AG09309 (cell line): ENCODE measurements at regions not wholly inside any gene's neighbourhood (a gene's known extent, or its start where the extent isn't known, plus 50 kb on each side); places are given as distances from the start of the nearest gene placed in this dataset.

ENCODE experiments used
- DNase-seq: peaks from one replicate; pipeline ENCODE4 v3.0.0-alpha.2; 2010; ENCODE audit warnings: low read depth
- H3K4me3 ChIP-seq: 2 replicates; pipeline ENCODE4 v1.5.1; 2011; ENCODE audit warnings: mild to moderate bottlenecking, low read depth, low read length, moderate library complexity; ENCODE audit not compliant: control insufficient read depth
- CTCF ChIP-seq: IDR thresholded peaks from 2 replicates; pipeline ENCODE4 v1.5.1; 2011; ENCODE audit warnings: mild to moderate bottlenecking, low read depth, low read length, inconsistent platforms; ENCODE audit not compliant: insufficient read depth, control insufficient read depth; ENCODE audit errors: missing control alignments

GRCh38 chr13:44117351-44117750 is 237.6 kb downstream of the LACC1 start:
- no peak overlapping the region for H3K4me3 ChIP-seq
- TF ChIP-seq CTCF: no peak
- DNase-seq: no peak

GRCh38 chr13:44117816-44118215 is 238.1 kb downstream of the LACC1 start:
- no peak for TF ChIP-seq CTCF
- DNase-seq: no peak
- H3K4me3 ChIP-seq: no peak overlapping the region

- no peak overlapping the region for H3K4me3 ChIP-seq
- no peak for DNase-seq
- no peak for TF ChIP-seq CTCF
Observed at GRCh38 chr13:44118881-44119280, 239.2 kb downstream of the LACC1 start.

- DNase-seq: no peak
- TF ChIP-seq CTCF: no peak
- no peak overlapping the region for H3K4me3 ChIP-seq
Observed at GRCh38 chr13:44120043-44120442, 240.3 kb downstream of the LACC1 start.

GRCh38 chr13:44120849-44121755 is 241.4 kb downstream of the LACC1 start:
- H3K4me3 ChIP-seq: no peak overlapping the region
- no peak for TF ChIP-seq CTCF
- no peak for DNase-seq

GRCh38 chr13:44124352-44124751 is 244.6 kb downstream of the LACC1 start:
- DNase-seq: no peak
- no peak for TF ChIP-seq CTCF
- no peak overlapping the region for H3K4me3 ChIP-seq
